ENCODE measurements at regions not wholly inside any gene's neighbourhood (a gene's known extent, or its start where the extent isn't known, plus 50 kb on each side); places are given as distances from the start of the nearest gene placed in this dataset. TPM values are rescaled to one million over a fixed set of nuclear protein-coding genes. Genes with fewer than 3 reads are reported as not detected.

Small RNA genes lying in the stretch of these regions (microRNA-seq; reads per million reads assigned to microRNA genes)
- not detected for gene MIR4283-2 (ENCODE audit: borderline microRNAs expressed)

All from naive thymus-derived CD4-positive, alpha-beta T cell (primary cell).